Kidney epithelial cell (primary cell): ENCODE measurements at regions not wholly inside any gene's neighbourhood (a gene's known extent, or its start where the extent isn't known, plus 50 kb on each side); places are given as distances from the start of the nearest gene placed in this dataset.

ENCODE experiments used
- DNase-seq: peaks from one replicate; pipeline ENCODE4 v3.0.0-alpha.2; 2010; ENCODE audit warnings: low read depth
- H3K27me3 ChIP-seq: 2 replicates; pipeline ENCODE4 v1.6.0; 2011; ENCODE audit warnings: low read length; ENCODE audit not compliant: control insufficient read depth, insufficient read depth
- H3K36me3 ChIP-seq: 2 replicates; pipeline ENCODE4 v1.5.1; 2011; ENCODE audit warnings: low read length; ENCODE audit not compliant: control insufficient read depth, insufficient read depth
- H3K4me3 ChIP-seq: 2 replicates; pipeline ENCODE4 v1.5.1; 2011; ENCODE audit warnings: low read depth, mild to moderate bottlenecking, control low read depth, low read length
- TF ChIP-seq, protein P1 (sequence below): IDR thresholded peaks from 2 replicates; pipeline ENCODE4 v1.5.1; 2011; ENCODE audit warnings: mild to moderate bottlenecking, moderate library complexity, low read length, control low read depth, inconsistent platforms; ENCODE audit not compliant: insufficient read depth, poor library complexity, severe bottlenecking

DNA sequence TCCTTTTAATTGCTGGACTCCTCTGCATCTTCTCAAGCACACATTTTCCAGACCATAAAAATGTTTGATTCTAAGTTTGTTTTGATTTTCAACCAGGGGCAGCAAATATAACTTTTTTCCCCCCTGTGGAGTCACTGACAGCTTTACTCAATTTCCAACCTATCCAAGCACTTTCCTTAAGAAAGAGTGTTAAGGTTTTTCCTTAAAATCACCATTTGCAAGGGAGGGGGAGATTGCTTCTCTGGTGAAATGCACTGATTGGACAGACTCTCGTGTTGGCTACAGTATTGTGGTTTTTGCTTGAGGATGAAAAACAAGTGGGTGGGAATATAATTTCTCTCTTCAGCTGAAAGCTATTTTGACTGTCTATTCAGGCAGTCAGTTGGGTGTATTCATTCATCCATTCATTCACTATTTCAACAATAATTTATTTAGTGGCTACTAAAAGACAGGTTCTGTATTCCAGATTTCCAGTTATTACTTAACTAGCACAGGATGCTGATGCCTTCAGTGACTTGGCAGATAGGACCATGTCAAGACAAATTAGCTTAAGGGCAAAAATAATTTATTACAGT lies 146.3 kb downstream of the BAMBI start:
- TF ChIP-seq, protein P1, sequence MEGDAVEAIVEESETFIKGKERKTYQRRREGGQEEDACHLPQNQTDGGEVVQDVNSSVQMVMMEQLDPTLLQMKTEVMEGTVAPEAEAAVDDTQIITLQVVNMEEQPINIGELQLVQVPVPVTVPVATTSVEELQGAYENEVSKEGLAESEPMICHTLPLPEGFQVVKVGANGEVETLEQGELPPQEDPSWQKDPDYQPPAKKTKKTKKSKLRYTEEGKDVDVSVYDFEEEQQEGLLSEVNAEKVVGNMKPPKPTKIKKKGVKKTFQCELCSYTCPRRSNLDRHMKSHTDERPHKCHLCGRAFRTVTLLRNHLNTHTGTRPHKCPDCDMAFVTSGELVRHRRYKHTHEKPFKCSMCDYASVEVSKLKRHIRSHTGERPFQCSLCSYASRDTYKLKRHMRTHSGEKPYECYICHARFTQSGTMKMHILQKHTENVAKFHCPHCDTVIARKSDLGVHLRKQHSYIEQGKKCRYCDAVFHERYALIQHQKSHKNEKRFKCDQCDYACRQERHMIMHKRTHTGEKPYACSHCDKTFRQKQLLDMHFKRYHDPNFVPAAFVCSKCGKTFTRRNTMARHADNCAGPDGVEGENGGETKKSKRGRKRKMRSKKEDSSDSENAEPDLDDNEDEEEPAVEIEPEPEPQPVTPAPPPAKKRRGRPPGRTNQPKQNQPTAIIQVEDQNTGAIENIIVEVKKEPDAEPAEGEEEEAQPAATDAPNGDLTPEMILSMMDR = no peak
- Histone ChIP-seq H3K4me3 (no peak overlapping the region), H3K27me3 (no peaks in the 10 kb centered on the region), H3K36me3 (no peaks in the 10 kb centered on the region)
- DNase-seq = no peak

- no peaks in the 10 kb centered on the region for H3K27me3 ChIP-seq
- H3K36me3 ChIP-seq = no peaks in the 10 kb centered on the region
- no peak overlapping the region for H3K4me3 ChIP-seq
- no peak for DNase-seq
- TF ChIP-seq, protein P1 = no peak
These were observed 156.0 kb downstream of the BAMBI start for GRCh38 chr10:28833313-28833712.

DNA sequence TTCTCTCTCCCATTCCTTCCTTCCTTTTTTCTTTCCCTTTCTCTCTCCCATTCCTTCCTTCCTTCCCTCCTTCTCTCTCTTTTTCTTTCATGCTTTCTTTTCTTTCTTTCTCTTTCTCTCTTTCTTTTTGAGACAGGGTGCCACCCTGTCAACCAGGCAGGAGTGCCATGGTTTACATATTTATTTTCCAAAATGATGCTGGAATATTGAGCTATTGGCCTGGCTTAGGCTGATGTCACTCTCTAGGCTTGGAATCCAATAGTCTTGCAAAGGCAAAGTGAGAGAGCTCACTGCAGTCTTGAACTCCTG lies 159.1 kb downstream of the BAMBI start:
- Histone ChIP-seq H3K27me3 (no peaks in the 10 kb centered on the region), H3K36me3 (no peaks in the 10 kb centered on the region), H3K4me3 (no peak overlapping the region)
- TF ChIP-seq, protein P1 = no peak
- no peak for DNase-seq

GRCh38 chr10:28837613-28838390 lies 160.5 kb downstream of the BAMBI start:
- no peak for DNase-seq
- TF ChIP-seq, protein P1 = no peak
- no peak overlapping the region for H3K4me3 ChIP-seq
- no peaks in the 10 kb centered on the region for H3K27me3 ChIP-seq
- no peaks in the 10 kb centered on the region for H3K36me3 ChIP-seq

DNA sequence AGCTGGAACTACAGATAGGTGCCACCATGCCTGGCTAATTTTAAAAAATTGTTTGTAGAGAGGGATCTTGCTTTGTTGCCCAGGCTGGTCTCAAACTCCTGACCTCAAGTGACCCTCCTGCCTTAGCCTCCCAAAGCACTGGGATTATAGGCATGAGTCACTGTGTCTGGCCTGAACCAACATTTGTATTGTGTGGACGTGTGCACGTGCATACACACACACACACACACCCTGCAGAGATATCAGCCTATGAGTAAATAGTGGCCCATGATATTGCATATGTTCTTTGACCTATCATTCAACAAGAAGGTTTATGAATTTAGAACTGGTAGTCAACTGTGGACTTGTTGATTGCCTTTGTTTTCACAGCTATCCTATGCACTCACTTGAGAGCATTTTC lies 161.6 kb downstream of the BAMBI start:
- TF ChIP-seq, protein P1 = no peak
- Histone ChIP-seq H3K4me3 (no peak overlapping the region), H3K36me3 (no peaks in the 10 kb centered on the region), H3K27me3 (no peaks in the 10 kb centered on the region)
- DNase-seq = no peak

DNA sequence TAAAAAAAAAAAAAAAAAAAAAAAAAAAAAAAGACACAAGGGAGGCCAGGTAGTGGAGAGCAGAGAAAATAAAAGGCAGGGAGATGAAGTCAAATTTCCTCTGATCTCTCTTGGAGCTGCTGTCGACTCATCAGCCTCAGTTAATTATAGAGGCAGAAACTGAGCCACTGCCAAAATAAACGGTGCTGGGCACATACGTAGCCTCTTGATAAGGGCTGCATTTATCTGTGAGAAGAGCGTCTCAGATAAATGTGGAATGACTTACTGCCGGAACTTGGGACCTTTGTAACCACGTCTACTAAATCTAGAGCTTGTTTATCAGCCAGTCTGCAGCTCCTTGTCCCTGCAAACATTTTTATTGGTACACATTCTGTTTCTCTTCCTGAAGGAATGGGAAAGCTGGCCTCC lies 162.3 kb downstream of the BAMBI start:
- Histone ChIP-seq H3K4me3 (no peak overlapping the region), H3K27me3 (no peaks in the 10 kb centered on the region), H3K36me3 (no peaks in the 10 kb centered on the region)
- peak; percentile 37 for DNase-seq
- TF ChIP-seq, protein P1 = no peak
